Cerebellar nuclear complex (tissue), 1 donor: ENCODE measurements at regions not wholly inside any gene's neighbourhood (a gene's known extent, or its start where the extent isn't known, plus 50 kb on each side); places are given as distances from the start of the nearest gene placed in this dataset.

Source experiments
- DNase-seq, 2 experiments: peaks; one replicate each; lab custom pipeline; 2025; lab: John Stamatoyannopoulos, UW

DNA sequence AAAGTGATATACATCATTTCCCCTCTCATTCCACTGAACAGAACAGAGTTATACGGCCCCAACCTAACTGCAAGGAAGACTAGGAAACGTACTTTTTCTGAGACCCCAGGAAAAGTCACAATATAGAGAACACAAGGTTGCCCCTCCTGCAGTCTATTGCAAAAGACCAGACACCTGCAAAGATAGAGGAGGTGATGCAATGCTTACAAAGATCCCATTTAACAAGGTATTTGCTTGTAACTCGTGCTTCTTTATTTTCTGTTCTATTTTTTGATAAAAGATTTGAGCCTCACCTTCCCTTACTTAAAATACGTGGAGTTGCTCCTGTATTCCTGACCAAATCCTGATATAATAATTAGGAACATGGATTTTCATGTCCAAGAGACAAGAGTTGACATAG, 793.0 kb upstream of the ID2 start:
- no peak for DNase-seq

DNA sequence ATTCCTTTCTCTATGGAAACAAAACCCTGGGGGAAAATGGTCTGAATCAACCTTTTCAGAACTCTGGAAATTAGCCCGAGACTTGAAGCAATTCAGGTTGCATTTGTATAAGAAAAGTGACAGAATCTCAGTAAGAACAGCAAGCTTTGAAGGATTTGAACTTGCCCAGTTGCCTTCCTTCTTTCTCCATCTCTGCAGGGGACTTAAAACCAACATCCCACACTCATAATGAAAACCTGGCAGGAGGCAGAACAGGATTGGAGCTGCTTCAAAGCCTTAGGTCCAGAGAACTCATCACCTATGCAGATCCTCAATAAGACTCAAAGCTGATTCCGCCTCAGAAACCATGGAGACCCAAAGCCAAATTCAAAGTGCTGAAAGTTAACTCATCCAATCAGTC, 790.5 kb upstream of the ID2 start:
- no peak for DNase-seq

DNA sequence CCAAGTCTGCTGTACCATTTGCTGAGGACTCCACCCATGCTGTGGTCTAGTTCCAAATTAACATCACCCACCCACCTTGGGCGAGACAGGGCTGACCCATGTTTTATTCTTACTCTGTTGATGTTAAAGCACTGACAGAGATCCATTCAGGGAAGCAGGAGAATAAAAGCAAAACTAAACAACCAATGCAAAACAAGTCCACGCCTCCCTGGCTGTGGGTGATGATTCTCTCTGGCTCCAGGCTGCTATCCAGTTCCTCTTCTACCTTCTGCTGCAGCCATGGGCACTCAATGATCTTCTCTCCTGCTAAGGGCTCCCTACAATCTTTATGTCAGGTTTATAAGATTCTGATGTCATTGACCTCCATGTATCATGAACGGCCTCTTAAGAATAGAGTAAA, 786.6 kb upstream of the ID2 start:
- no peak for DNase-seq

DNA sequence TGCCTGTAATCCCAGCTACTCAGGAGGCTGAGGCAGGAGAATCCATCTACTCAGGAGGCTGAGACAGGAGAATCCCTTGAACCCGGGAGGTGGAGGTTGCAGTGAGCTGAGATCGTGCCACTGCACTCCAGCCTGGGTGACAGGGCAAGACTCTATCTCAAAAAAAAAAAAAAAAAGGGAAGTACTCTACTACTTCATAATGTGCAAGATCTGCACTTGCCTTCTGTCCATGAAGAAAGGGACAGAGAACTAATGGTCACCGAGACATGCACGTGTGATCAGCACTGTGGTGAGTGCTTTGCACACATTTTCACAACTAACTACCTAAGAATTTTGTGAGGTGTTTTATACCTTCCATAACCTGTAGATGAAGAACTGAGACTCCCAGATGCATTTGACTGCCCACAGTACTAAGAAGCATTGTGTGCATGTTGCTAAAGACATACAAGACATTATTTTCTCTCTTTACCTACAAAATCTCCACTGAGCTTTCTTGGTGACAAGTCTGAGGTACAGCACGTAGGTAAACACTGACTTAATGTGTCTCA, 784.8 kb upstream of the ID2 start:
- DNase-seq, result no peak

DNA sequence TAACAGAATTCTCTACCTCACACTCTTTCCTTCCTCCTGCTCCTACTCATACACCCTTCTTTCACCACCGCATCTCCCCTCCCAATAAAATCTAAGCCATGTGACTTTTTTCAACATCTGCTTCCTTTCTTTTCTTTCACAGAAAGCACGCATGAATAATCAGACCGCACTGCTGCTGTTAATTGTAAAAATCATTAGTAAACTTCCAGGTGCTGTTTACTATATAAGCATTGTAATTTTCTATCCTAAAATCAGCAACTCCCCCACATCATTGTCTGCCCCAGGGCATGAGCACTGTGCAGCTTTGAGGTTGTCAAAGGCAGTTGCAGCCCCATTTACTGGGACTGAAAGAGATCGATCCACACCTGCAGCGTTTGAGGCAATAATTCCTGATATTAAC, 782.6 kb upstream of the ID2 start:
- no peak for DNase-seq

DNA sequence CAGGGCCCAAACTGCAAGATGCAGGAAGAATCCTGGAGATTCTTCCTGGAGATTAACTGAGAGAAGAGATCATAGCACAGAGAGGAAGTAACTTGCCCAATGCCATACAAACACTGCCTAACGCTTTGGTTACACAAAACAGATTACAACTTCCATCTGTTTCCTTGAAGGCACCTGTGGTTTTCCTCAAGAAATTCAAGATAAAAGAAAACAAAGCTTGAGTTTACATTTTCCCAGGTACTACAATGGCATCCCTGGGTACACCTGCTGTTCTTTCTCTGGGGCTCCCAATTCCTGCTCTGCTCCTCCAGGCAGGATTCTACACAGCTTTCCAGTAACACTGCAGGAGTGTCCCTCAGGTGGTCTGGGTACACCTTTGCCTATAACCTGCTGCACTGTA, 781.9 kb upstream of the ID2 start:
- no peak for DNase-seq

DNA sequence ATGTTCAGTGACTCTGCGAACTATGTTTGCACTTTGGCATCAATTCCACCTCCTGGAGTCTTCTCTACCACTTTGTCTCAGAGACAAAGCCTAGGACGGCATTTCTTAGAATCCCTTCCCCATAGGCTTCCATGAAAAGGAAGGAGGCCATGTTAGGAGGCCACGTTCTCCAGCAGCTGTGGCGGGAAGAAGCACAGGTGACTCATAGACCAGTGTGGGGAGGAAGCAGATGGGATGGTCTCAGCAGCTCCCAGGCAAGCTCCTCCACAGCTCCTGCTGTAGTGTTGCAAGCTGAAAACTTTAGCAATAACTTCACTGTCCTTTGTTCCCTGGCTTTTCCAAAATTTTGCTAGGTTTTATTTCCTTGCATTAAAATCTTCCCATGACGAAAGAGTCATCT, 781.3 kb upstream of the ID2 start:
- DNase-seq, result no peak

DNA sequence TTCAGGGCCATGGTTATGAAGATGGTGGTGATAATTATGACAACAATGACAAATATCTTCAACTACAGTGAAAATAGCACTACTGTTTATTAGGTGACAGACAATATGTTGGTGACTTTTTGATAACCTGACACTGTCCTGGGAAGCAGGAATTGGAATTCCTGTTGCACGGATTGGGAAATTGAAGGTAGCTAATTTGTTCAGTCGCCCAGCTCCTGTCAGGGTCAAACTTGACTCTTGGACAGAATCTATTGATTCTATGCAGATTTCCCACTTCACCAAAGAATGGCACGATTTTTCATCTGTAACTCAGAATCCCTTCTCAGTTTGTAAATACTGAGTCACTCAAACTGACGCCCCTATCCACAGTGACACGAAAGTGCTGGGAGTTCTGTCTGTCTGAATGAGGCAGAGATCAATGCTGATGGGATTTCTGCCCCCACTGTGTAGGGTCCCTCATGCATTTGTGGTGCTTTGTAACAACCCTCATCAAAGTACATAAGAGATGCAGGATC, 779.5 kb upstream of the ID2 start:
- no peak for DNase-seq

DNA sequence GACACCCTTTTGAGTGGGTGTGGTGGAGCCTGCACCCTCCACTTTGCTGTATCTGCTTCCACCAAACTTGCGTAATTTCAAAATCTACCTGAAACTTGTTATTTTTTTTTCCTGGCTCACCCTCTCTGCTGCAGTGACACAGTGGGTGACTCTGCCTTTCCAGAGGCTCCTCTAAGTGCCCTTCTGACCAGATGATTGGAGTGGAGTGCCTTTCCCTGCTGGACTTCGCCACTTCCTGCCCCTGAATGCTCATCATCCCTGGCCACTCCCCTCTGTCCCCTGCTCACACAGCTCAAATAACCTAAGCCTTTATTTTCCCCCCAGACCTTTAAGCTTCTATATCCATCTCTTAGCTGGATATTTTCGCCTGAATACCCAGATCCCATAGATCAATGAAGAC, 777.5 kb upstream of the ID2 start:
- DNase-seq, result no peak

DNA sequence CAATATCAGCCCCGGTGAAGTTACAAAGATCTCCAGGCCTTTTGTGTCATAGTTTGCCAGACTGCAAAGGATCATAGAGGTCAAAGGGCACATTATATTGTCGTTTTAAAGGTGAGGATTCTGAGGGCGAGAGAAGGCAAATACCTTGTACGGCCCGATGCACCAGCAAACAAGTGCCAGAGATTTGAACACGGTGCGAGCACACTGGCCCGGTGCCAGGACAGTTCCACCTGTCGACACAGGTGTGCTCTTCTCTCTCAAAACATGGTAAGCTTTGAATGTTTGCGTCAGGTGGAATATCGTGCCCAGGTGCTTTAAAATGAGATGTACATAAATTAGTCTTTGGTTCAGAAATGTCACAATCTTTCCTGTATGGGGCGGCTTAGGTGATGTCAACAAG, 776.1 kb upstream of the ID2 start:
- DNase-seq, result no peak

DNA sequence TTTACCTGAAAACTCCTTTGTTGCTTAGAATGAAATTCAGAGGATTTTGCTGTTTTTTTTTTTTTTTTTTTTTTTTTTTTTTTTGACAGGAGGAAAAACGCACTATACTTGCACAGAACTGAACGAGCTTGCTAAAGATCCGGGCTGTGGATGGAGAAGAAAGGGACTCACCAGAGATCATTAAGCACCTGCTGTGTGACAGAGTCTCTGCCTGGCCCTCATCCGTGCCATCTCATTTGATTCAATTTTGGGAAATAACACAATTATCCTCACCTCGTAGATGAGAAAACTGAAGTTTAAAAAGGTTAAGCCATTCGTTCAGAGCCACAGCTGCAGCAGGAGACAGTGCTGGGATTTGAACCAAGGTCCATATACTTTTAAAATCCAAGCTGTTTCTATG, 775.4 kb upstream of the ID2 start:
- no peak for DNase-seq

DNA sequence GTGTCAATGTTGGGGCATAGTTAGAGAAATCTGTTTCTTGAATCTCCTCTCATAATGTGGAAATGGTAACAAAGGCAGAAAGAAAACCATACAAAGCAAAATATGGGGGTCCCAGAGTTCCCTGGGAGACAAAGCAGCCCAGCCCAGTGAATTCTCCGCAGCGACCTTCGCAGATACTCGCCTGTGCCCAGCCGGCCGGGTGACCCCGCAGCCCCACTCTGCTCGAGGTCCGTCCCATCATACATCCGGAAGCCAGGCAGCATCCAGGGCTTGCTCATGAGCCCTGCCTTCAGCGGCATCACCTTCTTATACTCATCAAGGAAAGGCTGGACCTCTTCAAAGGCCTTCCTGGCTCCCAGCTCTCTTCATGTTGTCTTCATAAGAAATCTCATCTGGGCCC, 774.8 kb upstream of the ID2 start:
- DNase-seq, result no peak

DNA sequence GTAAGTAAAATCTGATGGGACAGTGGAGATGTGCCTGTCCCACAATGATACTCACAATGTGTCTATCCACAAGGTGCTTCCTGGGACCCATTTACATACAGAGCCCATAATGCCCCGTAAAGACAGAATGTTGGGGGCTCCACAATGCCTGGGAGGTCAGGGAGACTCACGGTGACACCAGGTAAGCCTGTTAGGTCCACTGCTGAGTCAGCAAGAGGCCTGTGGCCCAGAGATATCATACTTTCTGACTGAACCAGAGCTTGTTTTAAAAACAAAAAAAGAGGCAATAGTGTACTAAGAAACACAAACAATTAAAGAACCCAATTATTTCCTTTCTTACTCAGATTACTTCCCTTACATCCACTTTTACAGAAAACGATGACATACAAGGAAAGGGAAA, 771.1 kb upstream of the ID2 start:
- DNase-seq, result no peak

DNA sequence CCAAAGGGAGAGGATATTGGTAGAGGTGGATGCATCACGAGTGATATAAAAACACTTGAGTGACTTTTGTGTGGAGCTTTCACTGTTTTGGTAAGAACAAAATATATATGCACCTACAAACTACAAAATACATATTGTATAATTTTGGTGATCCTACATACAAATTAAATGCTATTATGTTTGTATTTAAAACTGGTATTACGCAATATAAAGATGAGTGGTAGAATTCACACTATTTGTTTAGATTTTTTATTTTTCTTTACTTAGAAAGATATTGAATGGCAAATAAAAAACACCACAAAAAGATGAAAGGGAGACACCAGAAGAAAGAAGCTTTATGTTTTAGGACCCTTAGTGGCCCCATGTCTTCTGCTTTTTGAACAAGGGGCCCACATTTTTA, 770.7 kb upstream of the ID2 start:
- DNase-seq, result no peak

DNA sequence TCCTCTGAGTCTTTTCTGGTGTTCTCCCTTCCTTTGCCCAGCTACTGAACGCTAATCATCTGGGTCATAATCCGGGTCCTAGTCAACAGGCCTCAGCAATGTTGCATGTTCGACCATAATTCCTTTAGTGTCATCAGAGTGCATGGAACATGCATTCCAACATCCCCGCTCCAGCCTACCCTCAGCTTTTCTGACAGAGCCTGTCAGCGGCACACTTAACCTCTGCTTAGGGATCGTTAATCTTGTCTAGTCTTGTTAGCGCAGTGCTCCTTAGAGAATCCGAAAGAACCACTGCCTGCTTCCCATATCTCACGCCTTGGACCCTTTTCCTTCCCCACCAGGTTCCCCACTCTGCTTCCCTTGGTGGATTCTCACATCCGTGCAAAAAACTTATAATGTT, 767.9 kb upstream of the ID2 start:
- no peak for DNase-seq

DNA sequence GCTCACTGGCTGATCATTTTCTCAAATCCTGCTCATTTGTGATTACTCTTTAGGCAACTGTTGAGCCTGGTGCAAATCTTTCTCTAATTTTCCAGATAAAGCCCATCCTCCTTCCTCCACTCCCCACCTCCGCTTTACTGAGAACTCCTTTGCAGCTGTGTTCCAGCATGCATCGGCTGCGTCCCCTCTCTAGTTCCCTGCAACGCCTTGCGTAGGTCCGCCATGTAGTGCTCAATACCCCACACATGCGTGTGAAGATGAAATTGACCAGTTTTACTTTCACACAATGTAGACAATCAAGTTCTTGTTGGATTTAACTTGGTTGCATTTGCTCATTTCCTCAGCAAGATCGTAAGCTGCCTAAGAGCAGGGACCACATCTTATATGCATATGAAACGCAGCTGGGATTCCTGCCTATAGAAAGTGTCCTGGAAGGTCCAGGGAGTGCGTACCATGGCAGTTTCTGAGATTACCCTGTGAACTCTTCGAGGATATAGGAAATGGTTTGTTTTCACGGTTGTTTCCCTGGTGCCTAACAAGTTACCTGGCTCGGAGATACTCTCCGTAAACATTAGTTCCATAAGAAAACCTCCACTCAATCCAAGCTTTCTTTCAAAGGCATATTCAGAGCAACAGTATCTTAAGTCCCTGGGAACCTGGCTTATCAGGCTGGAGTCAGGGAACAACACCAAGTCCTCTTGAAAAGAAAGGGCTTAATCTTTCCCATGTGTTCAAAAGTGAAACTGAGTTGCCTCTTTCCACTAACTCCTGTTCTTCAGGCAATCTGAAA, 766.4 kb upstream of the ID2 start:
- DNase-seq, result no peak

DNA sequence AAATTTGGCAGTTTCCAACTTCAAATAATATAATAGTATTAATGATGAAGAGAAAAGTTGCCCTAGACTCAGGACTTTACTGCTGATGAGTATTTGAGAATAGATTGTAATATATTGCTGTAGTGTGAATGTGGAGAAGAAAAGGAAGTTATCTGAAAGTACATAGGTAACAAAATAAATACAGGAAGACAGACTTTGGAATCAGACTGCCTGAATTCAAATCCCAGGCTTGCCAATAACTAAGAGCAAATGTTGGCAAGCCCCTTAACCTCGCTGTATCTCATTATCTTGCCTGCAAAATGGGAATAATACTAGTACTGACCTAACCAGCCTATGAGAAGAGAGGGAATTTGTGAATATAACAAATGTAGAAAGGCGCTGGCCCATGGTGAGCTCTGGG, 765.2 kb upstream of the ID2 start:
- DNase-seq, result no peak

DNA sequence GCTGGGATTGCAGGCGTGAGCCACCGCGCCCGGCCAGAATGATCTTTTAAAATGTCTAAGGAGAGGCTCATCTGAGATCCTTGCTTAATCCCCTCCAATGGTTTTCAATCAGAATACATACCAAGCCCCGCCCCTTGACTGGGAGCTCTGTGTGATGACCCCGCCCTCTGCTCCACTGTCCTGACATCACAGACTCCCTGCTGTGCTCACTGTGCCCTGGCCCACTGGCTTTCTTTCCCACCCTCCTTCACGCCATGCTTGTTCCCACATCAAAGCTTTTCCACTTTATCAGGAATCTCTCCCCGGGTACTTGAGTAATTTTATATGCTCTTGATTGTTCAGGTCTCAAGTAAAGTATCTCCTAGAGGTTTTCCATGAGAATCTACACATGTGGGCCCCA, 762.3 kb upstream of the ID2 start:
- DNase-seq, result no peak

DNA sequence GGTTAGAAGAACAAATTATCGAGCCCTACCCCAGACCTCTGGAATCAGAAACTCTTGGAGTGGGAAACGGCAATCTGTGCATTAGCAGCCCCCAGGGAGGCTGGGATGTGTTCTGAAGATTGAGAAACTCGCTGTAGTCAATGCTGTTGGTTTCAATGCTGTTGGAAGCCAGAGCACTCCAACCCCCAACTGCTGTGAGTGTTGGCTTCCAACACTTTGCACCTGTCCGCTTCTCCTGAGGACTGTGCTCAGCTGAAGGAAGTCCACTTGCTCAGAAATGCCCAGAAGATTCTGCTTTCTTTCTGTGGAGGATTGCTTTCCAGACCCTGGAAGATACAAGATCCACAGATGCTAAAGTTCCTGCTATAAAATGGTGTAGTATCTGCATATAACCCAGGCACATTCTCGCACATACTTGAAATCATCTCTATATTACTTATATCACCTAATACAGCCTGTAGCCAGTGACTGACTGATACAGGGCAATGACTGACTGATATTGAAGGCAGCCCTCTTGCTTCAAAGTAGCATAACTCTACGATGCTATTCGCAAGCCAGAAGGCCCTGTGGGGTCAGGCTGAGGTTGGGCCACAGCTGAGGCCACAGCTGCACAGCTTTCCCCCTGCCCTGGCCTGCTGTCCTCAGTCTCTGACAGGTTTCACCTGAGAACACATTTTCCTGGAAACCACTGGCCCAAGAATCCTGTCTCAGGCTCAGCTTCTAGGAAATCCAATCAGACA, 757.7 kb upstream of the ID2 start:
- no peak for DNase-seq

DNA sequence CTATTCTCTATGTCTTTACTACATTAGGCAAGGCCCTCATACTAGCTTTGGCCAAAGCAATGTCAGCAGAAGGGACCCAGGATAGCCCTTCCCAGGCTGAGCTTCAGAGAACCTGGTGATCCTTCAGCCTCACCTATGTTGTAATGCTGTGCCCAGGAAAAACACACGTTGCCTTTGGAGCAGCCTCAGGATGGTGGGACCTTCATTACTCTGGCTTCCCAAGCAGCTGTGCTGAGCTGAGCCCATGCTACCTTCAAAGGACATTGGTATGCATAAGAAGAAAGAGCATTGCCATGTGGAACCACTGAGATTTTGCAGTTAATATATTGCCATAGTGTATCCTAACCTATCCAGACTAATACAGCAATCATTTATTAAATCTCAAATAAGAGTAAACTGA, 756.4 kb upstream of the ID2 start:
- DNase-seq, result no peak

DNA sequence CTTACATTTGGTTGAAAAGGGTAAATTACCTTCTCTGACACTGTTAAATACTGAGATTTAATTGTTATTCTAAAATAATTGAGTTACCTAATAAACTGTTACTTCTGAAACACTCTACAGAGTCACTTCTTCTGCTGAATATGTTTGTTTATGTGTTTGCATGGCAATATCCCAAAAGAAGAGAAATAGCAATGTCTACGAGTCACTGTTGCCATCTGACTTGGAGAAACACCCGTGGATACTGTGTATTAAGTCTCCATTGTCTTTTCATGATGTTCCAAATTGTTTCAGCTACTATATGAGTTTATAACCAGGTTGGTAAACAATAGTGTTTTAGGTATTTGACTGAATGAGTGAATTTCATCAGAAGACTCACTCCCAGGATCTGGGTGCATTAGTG, 754.2 kb upstream of the ID2 start:
- no peak for DNase-seq

DNA sequence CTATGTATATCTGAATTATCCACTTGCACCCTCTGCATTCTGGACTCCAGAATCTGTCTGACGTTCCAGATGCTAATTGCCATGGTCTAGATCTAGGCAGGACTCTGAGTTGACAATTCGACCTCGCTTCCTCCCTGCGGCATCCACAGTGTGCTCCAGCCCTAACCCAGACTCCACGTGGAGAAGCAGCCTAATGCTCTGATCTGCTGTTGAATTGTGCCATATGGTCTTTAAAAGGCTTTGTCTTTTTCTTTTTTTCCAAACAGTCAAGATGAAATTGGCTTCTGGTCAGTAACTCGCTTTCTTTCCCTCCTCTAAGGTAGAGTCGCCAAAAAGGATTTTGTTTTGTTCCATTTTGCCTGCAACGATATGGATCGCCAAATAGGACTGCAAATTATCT, 752.6 kb upstream of the ID2 start:
- DNase-seq, result peak in 1 of 2 experiments; percentile 56
